AG04450 (cell line): ENCODE measurements at regions not wholly inside any gene's neighbourhood (a gene's known extent, or its start where the extent isn't known, plus 50 kb on each side); places are given as distances from the start of the nearest gene placed in this dataset.

ENCODE experiments used
- CTCF ChIA-PET: fragments of 300-600, 350-600 bp; formaldehyde crosslinking; extraction: SDS; loops from one replicate; lab custom pipeline; 2022; ENCODE audit warnings: antibody characterized with exemption, inconsistent platforms; lab: Charles Lee
- POLR2A ChIA-PET: fragments of 350-600 bp; formaldehyde crosslinking; extraction: SDS; loops from one replicate; lab custom pipeline; 2021; ENCODE audit warnings: antibody characterized with exemption, inconsistent platforms; lab: Yijun Ruan, JAX
- DNase-seq: peaks from one replicate; pipeline ENCODE4 v3.0.0-alpha.2; 2011; ENCODE audit warnings: low read depth, low spot score
- H3K27ac ChIP-seq: one replicate; pipeline ENCODE4 v1.5.1; 2012; ENCODE audit warnings: low read depth, low read length, control low read depth
- H3K27me3 ChIP-seq: one replicate; pipeline ENCODE4 v1.6.0; 2012; ENCODE audit warnings: low read length; ENCODE audit not compliant: control insufficient read depth, insufficient read depth
- H3K4me3 ChIP-seq: 2 replicates; pipeline ENCODE4 v1.5.1; 2011; ENCODE audit warnings: mild to moderate bottlenecking, low read depth, low read length, control low read depth
- H3K9me3 ChIP-seq: 2 replicates; pipeline ENCODE4 v1.5.1; 2012; ENCODE audit warnings: low read length; ENCODE audit not compliant: control insufficient read depth, insufficient read depth
- CTCF ChIP-seq: IDR thresholded peaks from 2 replicates; pipeline ENCODE4 v1.5.1; 2011; ENCODE audit warnings: low read depth, low read length, control low read depth, inconsistent platforms

- Histone ChIP-seq H3K27me3 (peaks cover 3% of the 10 kb centered on the region), H3K4me3 (no peak overlapping the region), H3K9me3 (no peaks in the 10 kb centered on the region; the same call in 1 of the 2 replicates), H3K27ac (no peak overlapping the region)
- ChIA-PET CTCF (no interaction called here), POLR2A (no interaction called here)
- no peak for TF ChIP-seq CTCF
- no peak for DNase-seq
Observed at GRCh38 chr15:100784493-100785180, 95.0 kb upstream of the ALDH1A3 start.

- no peak for TF ChIP-seq CTCF
- POLR2A ChIA-PET: no interaction called here
- H3K9me3 ChIP-seq: no peaks in the 10 kb centered on the region; the same call in 1 of the 2 replicates
- H3K4me3 ChIP-seq: no peak overlapping the region
- no peak for DNase-seq
- no peak overlapping the region for H3K27ac ChIP-seq
- CTCF ChIA-PET: no interaction called here
- peaks cover 5% of the 10 kb centered on the region for H3K27me3 ChIP-seq
Observed at GRCh38 chr15:100785181-100786138, 94.2 kb upstream of the ALDH1A3 start.

- Histone ChIP-seq H3K9me3 (no peaks in the 10 kb centered on the region; the same call in 1 of the 2 replicates), H3K27ac (no peak overlapping the region), H3K4me3 (no peak overlapping the region), H3K27me3 (peaks cover 5% of the 10 kb centered on the region)
- no peak for TF ChIP-seq CTCF
- ChIA-PET POLR2A (no interaction called here), CTCF (no interaction called here)
- no peak for DNase-seq
Observed at GRCh38 chr15:100786139-100786531, 93.5 kb upstream of the ALDH1A3 start.

GRCh38 chr15:100786901-100787566 is 92.6 kb upstream of the ALDH1A3 start:
- Histone ChIP-seq H3K4me3 (no peak overlapping the region), H3K27me3 (peaks cover 5% of the 10 kb centered on the region), H3K27ac (no peak overlapping the region), H3K9me3 (no peaks in the 10 kb centered on the region; the same call in 1 of the 2 replicates)
- TF ChIP-seq CTCF: no peak
- no peak for DNase-seq
- POLR2A ChIA-PET: no interaction called here
- CTCF ChIA-PET: no interaction called here
